AG10803 (cell line): ENCODE measurements at regions not wholly inside any gene's neighbourhood (a gene's known extent, or its start where the extent isn't known, plus 50 kb on each side); places are given as distances from the start of the nearest gene placed in this dataset.

Experiments
- DNase-seq: peaks from one replicate; pipeline ENCODE4 v3.0.0; 2010; ENCODE audit warnings: low read depth
- H3K4me3 ChIP-seq: 2 replicates; pipeline ENCODE4 v1.5.1; 2011; ENCODE audit warnings: mild to moderate bottlenecking, low read length, control low read depth
- TF ChIP-seq, protein P1 (sequence below): conservative IDR thresholded peaks from 2 replicates; pipeline ENCODE4 v1.5.1; 2011; ENCODE audit warnings: mild to moderate bottlenecking, low read length, control low read depth, inconsistent platforms

DNA sequence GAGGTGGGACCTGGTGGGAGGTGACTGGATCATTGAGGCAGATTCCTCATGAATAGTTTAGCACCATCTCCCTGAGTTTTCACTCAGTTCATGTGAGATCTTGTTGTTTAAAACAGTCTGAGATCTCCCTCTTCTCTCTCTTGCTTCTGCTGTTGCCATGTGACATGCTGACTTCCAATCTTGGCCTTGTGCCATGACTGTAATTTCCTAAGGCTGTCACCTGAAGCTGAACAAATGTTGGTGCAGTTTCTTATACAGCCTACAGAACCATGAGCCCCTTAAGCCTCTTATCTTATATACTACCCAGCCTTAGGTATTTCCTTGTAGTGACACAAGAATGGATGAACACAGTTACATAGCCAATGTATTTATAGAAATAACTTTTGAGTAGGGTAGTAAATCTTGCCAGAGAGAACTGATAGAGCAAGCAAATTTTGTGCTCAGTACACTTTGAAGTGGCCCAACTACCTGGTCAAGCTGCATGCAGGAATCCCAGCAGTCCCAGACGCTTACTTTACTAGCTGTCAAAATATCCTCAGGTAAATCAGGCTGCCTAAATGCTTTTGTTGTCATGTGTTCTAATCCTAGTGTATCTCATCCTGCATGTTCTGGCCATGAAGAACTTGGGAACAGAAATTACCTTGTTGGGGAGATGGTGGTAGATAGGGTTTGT, 445.6 kb upstream of the MIS18BP1 start:
- no peak overlapping the region for H3K4me3 ChIP-seq
- DNase-seq: no peak
- TF ChIP-seq, protein P1, sequence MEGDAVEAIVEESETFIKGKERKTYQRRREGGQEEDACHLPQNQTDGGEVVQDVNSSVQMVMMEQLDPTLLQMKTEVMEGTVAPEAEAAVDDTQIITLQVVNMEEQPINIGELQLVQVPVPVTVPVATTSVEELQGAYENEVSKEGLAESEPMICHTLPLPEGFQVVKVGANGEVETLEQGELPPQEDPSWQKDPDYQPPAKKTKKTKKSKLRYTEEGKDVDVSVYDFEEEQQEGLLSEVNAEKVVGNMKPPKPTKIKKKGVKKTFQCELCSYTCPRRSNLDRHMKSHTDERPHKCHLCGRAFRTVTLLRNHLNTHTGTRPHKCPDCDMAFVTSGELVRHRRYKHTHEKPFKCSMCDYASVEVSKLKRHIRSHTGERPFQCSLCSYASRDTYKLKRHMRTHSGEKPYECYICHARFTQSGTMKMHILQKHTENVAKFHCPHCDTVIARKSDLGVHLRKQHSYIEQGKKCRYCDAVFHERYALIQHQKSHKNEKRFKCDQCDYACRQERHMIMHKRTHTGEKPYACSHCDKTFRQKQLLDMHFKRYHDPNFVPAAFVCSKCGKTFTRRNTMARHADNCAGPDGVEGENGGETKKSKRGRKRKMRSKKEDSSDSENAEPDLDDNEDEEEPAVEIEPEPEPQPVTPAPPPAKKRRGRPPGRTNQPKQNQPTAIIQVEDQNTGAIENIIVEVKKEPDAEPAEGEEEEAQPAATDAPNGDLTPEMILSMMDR: no peak

DNA sequence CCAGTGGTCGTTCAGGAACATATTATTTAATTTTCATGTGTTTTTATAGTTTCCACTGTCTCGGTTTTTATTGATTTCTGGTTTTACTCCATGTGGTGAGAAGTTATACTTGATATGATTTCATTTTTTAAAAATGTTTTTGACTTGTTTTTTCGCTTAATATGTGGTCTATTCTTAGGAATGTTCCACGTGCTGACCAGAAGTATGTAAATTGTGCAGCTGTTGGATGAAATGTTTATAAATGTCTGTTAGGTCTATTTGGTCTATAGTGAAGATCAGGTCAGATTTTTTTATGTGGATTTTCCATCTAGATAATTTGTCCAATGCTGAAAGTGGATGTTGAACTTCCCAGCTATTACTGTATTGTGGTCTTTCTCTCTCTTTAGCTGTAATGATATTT, 433.8 kb upstream of the MIS18BP1 start:
- DNase-seq: no peak
- TF ChIP-seq, protein P1: no peak
- no peak overlapping the region for H3K4me3 ChIP-seq

DNA sequence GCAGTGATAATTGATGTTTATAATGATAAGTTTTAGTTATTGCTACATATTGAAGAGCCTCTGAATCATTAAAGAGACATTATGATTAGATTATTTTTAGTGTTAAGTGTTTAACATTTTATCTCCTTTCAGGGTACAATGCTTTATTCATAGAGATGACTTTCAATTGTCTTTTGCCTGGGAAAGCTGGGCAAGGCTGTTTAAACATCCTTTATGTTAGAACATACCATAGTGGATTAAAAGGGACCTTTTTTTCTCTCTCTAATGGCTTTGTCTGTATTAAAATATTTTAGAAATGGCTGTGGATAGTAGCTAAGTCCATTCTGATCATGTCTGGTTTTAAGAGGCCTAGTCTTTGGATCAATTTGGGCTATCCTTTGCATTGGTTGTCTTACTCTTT, 427.5 kb upstream of the MIS18BP1 start:
- TF ChIP-seq, protein P1: no peak
- DNase-seq: no peak
- no peak overlapping the region for H3K4me3 ChIP-seq

DNA sequence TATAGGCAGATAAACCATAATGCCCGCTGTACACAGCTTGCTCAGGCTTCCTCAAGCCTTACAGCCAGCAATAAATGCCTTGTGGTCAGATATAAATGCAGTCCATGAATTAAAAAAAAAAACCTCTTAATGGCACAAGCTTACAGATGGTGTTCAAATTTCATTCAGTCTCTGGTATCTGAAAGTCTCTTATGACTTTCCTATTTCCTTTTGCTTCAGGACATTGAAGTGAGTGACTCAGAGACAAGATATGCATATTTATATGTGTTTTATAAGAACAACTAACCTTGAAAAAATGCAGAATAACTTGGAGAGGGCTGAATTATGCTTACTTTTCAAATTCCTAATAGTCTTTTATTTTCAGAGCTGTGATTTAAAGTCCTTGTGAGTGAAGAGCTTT, 426.9 kb upstream of the MIS18BP1 start:
- peak; percentile 54 for DNase-seq
- TF ChIP-seq, protein P1: no peak
- no peak overlapping the region for H3K4me3 ChIP-seq

DNA sequence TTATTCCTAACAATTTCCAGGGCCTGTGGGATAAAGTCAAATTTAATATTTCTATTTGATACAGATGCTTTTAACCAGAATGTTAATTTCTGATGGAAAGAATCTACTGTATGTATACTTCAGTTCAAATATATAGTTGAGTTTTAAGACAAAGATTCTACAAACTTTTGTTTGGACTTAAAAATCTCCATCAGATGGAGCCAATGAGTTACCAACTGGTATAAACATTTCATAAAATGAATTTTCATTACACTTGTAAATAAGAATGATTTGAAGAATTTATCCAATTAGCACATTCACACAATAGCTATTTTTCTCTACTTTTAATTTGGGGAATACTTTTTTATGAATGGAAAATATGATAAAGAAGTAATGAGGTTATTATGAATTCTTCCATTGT, 425.2 kb upstream of the MIS18BP1 start:
- no peak overlapping the region for H3K4me3 ChIP-seq
- DNase-seq: no peak
- TF ChIP-seq, protein P1: no peak

DNA sequence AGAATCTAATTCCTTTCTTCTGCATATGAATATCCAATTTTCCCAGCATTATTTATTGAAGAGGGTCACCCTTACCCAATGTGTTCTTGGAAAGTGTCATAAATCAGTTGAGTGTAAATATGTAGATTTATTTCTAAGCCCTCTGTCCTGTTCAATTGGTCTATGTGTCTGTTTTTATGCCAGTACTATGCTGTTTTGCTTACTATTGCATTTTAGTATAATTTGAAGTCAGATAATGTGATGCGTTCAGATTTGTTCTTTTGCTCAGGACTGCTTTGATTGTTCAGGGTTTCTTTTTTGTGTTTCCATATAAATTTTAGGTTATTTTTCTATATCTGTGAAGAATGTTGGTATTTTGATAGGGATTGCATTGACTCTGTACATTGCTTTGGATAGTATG, 420.4 kb upstream of the MIS18BP1 start:
- DNase-seq: no peak
- no peak overlapping the region for H3K4me3 ChIP-seq
- TF ChIP-seq, protein P1: no peak

DNA sequence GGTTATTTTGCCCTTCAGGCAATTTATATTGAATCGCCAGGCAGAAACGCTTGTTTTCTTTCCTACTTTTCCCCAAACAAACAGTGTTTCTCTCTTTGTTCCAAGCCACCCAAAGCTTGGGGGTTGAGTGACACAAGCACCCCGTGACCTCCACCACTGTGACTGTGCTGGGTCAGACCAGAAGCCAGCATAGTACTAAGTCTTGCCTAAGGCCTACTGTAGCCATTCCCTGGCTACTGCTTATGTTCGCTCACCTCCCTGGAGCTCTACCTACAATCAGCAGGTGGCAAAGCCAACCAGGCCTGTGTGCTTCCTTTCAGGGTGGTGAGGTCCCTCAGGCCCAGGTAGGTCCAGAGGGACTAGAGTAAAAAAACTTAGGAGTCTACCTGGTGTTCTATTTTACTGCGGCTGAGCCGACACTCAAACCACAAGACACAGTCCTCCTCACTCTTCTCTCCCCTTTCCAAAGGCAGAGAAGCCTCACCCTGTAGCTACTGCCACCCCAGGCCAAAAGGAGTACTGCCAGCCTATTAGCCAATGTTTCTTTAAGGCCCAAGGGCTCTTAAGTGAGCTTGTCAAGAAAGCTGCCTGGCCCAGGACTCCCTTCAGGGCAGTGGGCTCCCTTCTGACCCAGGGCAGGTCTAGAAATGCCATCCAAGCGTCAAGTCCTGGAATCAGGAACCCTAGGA, 411.8 kb upstream of the MIS18BP1 start:
- no peak overlapping the region for H3K4me3 ChIP-seq
- TF ChIP-seq, protein P1: no peak
- no peak for DNase-seq
